Stimulated activated CD4-positive, alpha-beta T cell treated with anti-CD3 and anti-CD28 coated beads, Interleukin-4, amount 100 ng/mL, for 24 hours (primary cell): ENCODE measurements at regions not wholly inside any gene's neighbourhood (a gene's known extent, or its start where the extent isn't known, plus 50 kb on each side); places are given as distances from the start of the nearest gene placed in this dataset.

ENCODE experiments used
- DNase-seq: peaks from one replicate; pipeline ENCODE4 v3.0.0-alpha.2; 2020

DNA sequence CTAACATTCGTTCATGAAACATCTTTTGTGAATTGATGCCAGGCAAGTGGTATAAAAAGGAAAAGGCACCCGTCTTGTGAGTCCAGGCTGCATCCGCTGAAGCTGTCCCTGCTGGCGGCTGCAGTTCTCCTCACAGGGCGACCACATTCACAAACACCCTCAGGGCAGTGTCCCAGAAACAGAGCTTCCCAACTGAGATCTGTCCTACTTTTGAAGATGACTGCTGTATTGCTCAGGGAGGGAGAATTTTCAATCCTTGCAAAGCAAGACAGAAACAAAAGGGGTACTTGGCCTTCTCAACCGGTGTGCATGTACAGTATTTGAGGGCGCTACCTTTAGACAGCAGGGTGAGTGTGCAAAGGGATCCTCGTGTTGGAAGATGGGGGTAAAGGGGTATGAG lies 316.1 kb downstream of the GADD45G start:
- no peak for DNase-seq

DNA sequence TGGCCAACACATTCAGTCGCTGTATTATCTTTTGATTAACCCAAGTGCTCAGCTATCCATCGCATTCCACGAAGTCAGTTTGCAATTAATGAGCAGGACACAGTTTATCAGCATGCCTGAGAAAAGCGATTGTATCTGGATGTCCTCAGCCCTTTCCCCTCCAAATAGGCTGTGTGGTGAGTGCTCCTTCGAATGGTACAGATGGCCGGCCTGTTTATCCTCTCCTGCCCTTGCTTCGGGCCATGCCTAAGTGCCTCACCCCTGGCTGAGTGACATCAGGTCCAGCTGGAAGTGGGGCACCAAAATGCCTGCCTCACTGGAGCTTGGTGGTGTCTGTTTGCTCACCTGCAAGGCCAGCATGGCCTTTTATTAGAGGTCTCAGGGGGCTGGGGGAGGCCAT lies 317.3 kb downstream of the GADD45G start:
- no peak for DNase-seq

DNA sequence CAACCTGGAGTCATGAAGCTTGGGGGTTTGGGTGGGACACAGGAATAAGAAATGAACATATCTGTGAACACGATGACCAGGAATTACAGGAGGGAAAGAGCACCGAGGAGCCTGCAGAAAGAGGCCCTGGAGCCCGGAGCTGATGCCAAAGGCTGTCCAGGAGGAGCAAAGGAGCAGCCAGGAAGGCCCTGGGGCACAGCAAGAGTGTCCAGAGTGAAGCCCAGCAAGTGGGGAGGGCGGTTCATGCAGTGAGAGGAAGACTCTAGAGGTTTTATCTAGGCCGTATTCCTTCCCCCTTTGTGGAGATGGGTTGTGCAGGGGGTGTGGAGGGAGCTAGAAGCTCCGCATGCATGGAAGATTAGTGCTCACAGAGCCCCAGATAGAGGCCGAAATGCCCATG lies 318.4 kb downstream of the GADD45G start:
- DNase-seq: no peak

DNA sequence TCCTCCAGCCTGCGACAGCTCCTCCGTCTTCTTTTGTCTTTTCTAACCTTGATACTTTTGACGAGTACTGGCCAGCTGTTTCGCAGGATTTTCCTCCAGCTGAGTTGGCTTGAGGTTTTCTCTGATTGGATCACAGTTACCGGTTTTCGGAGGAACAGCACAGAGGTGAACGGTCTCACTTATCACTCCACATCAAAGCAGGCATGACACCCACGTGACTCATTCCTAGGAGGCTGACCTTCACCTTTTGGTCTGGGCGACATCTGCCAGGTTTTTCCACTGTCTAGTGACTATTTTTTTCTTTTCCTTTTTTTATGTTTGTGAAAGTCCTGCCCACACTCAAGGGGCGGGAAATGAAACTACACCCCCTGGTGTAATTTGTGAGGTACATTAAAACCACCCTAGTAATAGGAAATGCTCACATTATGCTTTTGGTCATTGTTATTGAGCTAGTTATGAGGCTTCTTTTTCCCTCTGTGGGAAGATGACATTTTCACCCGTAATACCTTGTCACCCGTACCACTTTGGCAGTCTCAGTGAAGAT lies 319.2 kb downstream of the GADD45G start:
- peak; percentile 73 for DNase-seq

DNA sequence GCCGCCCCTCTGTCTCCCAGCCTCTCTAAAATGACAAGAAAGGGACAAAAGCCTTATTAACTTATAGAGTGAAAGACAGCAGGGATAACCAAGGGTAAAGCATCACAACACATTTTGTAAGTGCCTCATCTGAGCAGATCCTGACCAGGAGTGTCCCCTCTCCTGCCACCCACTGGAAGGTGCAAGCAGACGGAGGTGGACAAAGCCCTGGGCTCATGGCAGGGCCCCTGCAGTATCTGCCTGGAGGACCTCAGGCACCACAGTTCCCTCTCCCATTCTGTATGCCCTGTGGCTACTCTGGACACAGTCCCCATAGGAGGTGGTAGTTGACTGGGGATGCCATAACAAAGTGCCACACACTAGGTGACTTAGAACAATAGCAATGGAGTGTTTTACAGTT lies 319.8 kb downstream of the GADD45G start:
- no peak for DNase-seq

DNA sequence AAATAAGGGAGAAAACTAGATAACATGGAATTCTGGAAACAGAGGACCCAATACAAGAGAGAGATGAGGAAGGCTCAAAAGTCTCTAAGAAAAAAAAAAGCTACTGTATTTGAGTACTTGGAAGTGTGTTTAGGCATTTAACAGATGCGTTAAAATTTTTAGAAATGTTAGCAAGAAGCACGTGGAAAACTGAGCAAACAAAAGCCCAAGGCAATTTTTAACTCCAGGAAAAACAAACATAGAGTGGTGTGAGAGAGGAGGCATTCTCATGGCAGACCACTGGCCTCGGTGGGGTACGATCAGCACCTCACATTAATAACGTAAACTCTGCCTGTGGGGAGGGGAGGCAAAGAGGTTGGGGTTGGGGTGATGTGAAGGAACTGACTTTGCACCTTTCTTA lies 321.4 kb downstream of the GADD45G start:
- DNase-seq: no peak

DNA sequence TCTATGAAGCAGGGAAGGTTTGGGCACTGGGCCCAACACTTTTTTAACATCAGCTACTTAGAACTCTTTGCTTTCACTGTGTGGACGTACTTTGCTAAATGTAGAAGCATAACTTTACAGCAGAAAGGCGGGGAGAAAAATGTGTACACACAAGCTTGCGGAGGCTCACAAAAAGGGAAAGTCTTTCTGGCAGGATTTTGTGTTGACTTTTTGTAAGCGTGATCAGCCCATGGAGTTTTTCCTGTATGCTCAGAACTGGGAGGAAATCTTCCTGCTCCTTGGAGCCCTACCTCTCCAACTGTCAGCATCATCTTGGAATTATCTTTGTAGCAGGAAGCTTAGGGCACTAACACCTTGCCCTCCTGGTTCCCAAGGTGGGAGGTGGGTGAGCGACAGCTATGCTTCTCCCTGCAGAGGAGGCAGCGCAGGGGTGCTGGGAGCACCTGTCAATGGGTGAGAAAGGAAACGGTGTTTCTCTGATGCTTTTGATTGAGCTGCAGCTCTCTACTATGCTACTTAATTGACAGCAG lies 321.9 kb downstream of the GADD45G start:
- no peak for DNase-seq

DNA sequence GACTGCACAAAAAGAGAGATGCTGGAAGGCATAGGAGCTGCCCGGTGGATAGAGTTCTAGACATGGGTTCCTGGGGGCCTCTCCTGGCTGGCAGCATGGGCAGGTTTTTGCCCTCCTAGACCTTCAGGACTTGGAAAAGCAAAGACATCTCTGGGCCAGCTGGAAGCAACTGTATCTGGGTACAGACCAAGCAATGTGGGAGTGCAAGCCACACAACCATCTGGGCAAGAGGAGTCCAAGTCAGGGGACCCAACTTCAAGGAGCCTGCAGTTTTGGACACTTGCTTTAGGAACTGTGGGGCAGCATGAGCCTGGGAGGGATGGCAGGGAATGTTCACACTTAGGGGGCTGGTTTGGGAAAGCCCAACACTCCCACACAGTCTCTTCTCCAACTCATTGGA lies 323.3 kb downstream of the GADD45G start:
- no peak for DNase-seq

DNA sequence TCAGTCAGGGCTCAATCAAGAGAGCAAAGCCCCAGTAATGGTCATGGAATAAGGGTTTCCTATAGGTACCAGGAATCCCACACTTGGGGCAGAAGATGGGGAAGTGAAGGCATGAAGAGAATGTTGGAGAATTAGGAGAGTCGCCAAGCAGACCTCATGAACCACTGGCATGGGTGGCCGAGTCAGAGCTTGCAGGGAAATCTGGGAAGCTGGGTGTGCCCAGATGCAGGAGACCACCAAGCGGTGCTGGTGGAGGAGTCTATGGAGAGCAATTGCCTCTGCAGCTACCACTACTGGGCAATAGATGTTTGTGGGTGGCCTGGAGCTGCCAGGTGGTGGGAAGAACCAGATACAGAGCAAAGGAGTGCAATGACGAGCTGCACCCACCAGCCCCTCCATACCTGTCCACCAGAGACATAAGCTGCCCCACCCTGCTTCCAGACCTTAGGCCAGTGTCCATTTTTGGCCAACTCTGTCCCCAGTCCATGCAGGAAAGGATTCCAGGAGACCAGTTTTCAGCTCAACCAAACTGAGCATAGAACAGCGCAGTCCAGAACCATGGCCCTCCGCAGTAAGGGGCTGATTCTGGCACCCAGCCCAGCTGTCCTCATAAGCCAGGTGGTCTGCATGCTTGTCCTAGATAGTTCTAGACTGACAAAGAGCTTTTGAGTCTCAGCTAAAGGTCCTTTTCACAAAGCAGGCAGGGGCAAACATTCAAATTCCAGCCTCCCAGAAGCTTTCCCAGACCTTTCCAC lies 323.9 kb downstream of the GADD45G start:
- no peak for DNase-seq

DNA sequence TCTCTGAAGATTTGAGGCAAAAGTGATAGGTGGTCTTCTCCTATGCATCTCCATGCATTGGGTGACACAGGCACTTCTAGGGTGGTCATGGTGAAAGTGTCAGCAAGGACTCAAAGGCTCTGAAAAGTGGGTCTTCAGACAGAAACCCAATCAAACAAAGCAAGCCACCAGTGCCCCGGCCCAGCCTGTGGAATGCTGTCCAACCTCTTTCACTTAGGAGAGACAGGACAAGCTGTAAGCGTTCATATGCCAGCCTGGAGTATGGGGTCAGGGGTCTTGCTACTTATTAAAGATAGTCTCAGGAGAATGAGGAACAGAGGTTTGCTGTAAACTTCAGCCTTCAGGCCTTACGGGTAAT lies 324.5 kb downstream of the GADD45G start:
- DNase-seq: no peak

DNA sequence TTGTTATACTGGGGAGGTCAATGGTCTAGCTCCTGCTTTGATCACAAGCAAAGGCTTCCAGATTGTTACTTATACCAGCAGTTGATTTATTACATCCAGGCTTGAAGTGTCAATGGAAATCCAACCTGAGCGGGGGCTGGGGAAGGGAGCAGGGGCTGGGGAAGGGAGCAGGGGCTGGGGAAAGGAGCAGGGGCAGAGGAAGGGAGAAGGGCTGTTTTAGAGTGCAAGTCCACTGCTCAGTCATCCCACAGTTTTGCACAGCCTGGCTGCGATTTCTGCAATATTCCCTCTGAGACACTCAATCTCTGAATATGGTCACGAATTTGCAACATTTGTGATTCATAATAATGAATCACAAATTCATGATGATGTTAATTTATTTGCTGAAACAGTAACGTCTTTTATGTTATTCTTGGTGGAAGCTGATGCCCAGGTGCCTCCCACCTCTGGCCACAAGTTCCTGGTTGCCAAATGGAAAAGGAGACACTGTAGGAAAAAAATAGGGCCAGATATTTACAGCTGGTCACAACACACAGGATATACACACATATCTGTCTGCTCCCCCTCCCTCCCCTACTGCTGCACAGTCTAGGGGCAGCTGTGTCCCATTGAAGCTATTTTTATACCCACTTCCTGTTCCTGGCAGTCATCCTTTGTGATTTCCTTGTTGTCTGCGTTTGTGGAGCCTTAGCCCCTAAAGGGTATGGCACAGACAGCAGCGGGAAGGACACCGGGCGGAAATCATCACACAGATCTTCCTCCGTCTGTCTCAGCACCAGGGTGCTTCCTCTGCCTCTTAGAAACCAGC lies 325.1 kb downstream of the GADD45G start:
- no peak for DNase-seq

DNA sequence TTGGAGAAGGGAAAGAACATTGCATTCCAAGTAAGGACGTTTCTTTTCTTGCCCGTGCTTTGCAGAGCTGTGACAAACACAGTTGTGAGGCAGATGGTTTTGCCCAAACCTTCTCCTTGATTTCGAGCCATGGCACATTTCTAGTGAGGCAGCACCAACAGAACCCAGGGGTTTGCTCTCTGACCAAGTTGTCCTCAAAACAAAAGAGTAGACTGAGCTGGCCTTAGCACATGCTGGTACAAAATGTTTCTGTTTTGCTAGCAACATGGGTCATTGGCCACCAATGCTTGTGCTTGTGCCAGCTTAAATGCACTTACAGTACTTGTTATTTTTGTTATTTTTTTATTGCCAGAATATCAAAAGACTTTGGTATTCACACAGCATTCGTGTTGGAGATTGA lies 328.8 kb downstream of the GADD45G start:
- no peak for DNase-seq

DNA sequence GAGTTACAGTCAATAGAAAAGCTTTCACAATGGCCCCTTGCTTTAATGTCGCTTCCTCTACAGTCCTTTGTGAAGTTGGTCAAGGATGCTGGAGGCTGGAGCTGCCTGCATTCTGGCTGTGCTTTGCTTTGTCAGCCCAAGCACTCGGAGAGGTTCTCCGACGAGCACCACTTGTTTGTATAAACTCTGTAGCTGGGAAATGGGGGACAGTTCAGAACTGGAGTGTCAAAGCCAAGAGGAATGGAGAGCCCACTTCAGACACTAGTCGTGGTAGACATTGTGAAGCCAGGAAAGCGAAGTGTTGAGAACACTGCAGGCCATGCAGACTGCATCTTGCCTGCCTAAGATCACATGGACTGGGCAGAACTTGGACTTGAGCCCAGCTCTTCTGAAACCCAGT lies 330.3 kb downstream of the GADD45G start:
- no peak for DNase-seq

DNA sequence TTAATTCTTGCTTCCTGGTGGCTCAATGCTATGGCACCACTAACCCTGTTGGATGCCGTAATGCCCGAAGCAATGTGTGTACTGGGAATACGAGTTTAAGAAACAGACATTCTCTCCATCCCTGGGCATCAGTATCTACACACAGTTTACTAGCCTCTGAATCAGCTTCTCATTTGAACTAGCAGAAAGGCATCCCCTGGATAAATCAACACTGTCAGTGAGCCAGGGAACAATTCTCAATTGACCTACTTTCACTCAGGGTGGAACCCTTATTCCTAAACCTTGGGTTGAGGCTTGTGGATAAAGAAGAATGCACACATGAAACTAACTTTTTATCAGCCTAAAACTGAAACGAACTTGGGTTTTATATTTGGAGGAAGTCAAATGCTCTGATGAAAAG lies 331.0 kb downstream of the GADD45G start:
- no peak for DNase-seq

DNA sequence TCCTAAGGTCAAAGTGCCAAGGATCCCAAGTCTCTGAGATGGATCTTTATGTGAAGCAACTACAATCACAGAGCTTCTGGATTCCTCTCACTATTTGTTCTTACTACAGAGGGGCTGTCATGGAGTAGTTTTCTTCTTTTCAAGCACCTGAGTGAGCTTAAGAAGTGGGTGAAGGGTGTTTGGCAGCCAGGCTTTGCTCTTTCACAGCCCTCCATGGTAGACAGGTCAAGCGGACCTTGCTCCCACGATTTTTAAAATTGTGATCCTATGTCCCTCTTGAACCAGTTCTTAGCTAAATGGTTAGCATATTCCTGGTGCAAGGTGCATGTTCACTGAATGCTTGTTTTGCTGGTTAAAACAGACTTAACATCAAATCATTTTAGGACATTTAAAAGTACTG lies 332.2 kb downstream of the GADD45G start:
- DNase-seq: no peak

DNA sequence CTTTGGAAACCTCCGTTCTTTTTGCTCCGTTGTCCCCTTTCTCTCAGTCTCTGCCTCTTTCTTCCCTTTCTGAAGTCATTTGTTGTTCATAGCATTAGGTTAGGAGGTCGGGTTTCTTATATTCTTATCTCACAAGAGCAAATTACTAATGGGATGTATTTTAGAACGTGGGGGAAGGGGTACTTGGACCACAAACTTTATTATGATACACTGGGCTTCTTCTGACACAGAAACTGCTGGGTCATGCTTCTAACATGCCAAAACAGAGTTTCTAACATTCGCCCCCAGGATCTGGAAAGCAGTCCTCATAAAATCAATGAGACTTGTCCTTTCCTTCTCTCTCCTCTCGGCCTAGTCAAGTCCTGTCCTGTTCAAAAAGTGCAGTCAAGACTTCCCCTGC lies 334.4 kb downstream of the GADD45G start:
- no peak for DNase-seq

DNA sequence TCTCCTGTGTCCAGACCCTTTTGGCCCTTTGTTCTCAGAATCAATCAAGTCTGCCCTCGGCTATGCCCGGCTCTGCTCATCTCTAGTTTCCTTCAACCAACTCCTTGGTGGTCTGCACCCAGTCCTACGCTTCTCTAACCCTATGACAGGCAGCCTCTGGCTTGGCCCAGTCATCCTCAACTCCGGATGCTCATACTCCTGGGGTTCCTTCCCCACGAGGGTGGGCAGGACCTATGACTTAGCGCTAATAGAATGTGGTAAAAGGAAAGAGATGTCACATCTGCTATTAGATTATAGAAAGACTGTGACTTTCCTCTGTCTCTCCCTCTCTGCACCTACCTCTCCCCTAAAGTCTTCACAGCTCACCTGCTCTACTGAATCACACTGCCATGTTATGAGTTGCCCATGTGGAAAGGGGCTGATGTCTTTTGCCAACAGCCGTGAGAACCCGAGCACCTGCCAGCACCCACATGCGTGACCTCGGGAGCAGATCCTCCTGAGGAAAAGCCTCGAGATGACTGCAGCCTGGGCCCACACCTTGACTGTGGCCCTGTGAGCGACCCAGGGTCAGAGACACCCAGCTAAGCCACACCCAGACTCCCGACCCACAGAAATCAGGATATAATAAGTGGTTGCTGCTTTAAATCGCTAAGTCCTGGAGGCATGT lies 334.9 kb downstream of the GADD45G start:
- DNase-seq: no peak

DNA sequence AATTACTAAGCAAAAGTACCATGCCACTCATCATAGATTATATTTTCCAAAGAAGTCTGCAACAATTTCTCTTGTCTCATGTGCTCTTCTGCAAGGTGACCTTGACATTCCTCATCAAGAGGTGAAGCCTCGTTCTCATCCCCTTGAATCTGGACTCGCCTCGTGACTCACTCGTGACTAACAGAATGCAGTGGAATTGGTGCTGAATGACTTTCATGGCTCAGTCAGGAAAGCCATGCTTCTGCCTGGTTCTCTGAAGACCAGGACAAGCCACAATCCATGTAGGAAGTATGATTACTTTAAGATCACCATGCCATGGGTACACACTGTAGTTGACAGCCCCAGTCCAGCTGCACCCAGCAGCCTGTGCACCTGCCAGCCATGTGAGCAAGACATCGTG lies 335.8 kb downstream of the GADD45G start:
- no peak for DNase-seq

DNA sequence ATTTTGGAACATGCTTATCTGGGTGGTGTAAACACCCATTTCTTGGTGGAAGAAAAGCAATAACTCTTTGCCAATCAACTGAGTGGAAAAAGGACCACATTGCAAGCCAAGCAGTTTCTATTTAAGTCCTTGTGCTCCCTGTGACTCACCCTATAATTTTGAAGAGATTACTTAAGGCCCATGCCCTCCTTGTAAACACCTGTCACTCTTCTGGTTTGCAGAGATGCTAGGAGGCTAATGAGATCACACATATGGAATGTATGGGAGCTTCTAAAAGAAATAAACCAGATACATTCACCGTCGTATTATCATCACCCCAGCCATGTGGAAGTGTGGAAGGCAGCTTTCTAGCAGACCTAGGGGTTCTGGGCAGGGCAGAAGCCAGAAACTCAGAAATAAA lies 337.1 kb downstream of the GADD45G start:
- no peak for DNase-seq

DNA sequence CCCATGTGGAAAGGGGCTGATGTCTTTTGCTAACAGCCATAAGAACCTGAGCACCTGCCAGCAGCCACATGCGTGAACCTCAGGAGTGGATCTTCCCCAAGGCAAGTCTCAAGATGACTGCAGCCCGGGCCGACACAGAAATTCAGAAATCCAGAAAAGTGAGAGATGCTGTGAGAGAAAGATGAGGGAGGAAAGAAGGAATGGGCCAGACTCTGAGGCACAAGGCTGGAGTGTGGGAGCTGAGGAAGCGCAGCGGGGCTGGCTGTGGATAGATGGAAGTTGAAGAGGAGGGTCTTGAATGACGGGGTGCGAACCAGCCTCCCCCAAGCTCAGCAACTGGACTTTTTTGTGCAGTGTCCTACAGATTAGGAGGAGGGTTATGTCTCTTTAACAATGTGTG lies 337.8 kb downstream of the GADD45G start:
- DNase-seq: no peak

DNA sequence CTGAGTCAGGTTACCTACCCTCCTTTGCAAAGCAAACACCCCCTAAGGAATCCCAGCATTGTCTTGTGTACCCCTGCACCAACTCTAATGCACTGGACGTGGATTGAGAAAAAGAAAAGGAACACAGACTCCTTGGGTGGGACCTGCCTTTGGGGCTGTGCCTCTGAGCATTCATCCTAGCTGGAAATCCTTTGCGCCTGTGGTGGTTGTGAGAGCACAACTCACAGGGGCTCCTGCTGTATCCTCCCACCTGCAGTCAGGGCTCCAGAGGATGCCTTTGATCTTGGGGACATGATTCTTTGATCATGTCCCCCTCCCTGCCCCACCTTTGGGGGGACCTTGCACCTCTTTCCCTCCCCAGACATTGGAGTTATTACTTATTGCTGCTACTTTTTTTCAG lies 338.5 kb downstream of the GADD45G start:
- no peak for DNase-seq

DNA sequence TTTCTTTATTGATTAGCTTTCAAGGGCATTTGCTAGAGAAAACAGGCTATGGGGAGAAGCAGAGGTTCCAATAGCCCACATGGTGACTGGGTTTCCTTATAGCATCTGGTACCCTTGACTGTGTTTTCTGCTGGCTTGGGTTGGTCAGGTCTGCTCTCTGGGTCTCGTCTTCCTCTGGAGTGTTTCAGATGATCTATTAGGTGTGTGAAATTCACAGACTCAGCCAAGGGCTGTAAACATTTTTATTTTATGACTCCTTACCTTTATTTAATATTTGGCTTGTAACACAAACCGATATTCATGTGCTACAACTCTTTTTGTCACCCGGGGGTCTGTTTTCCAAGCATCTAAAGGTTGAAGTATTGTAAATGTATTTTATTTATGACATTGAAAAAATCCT lies 338.9 kb downstream of the GADD45G start:
- DNase-seq: no peak

DNA sequence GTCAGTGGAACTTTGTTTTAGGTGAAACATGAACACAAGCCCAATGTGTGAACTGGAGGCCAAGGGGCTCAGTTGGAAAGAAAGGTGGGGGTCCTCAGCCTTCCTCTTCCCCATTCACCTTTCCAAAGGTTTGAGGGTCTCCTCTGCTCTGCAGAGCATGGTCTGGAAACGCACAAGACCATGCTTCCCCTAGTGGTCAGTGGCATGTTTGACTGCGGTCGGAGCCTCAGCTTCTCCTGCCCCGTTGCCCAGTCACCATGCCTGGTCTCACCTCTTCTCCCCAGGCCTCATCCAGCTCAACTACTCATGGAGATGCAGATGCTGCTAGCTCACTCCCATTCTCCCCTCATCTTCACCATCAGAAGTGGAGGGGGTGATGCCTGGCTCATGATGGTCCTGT lies 340.3 kb downstream of the GADD45G start:
- no peak for DNase-seq

DNA sequence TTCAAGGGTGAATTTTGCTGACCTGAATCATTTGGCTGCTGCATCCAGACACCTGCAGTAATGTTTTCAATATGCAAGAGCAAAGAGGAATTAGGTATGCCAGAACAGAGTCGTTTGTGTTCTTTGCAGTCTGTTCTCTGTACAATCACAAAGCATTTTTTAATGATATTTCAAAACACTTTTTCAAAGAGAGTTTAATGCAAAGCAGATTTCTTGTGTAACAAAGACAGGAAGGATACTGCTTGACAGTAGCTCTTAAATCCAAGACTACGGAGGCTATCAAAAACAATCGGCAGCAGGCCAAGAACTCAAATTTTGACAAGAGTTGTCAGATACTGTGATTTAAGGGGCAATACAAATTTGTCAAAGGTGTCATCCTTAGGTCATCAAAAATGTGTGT lies 341.9 kb downstream of the GADD45G start:
- no peak for DNase-seq
